K562 (cell line): ENCODE measurements at regions not wholly inside any gene's neighbourhood (a gene's known extent, or its start where the extent isn't known, plus 50 kb on each side); places are given as distances from the start of the nearest gene placed in this dataset.

Experiments used
- ATAC-seq: fragments of 200-7000 bp; cut with Tn5 transposase; 3 replicates; pipeline ENCODE4 v1.9.1; 2020; ENCODE audit warnings: moderate library complexity
- BruUV-seq: library from RNA; stranded (reverse); fragments of 400-500 nt; replicated peaks from 2 replicates; lab custom pipeline; 2021; lab: Mats Ljungman, UMichigan
- CTCF ChIA-PET: fragments of 300-600 bp; formaldehyde crosslinking; extraction: SDS; loops from one replicate; lab custom pipeline; 2021; ENCODE audit warnings: low intra/inter-chr PET ratio; lab: Yijun Ruan, JAX
- POLR2A ChIA-PET: fragments of 300-600, 350-650 bp; sonication (Branson Sonifier 250); formaldehyde crosslinking; extraction: SDS; loops from one replicate; lab custom pipeline; 2021; ENCODE audit warnings: antibody characterized with exemption, inconsistent platforms; lab: Yijun Ruan, JAX
- DNase-seq, 4 experiments: peaks; one replicate each; pipeline versions ENCODE4 v3.0.0 to v3.0.0-alpha.2; 2011 to 2018; ENCODE audit warnings: low spot score in 3 of 4, mixed read lengths in 3 of 4; ENCODE audit errors: extremely low read depth in 1 of 4
- FAIRE-seq: peaks from 2 replicates; lab custom pipeline; 2011; peaks lifted over from hg19 to GRCh38; lab: Jason Lieb, UNC
- H2AFZ ChIP-seq: 2 replicates; pipeline ENCODE4 v1.6.0; 2011; ENCODE audit warnings: low read depth, low read length, control low read depth, inconsistent platforms
- H3K27ac ChIP-seq: fragments of 200-600 bp; 3 replicates; pipeline ENCODE4 v1.8.0; 2011; ENCODE audit warnings: low read depth, mild to moderate bottlenecking, control low read depth, inconsistent platforms, low read length, moderate library complexity, mixed read lengths; ENCODE audit errors: extremely low read depth
- H3K27me3 ChIP-seq, 2 experiments: fragments of 300-600 bp in 1 of 2; 2 replicates in 1 of 2; 3 replicates in 1 of 2; pipeline versions ENCODE4 v1.6.0 to v1.8.0; 2011; ENCODE audit warnings: inconsistent platforms in 2 of 2, low read length in 2 of 2, mild to moderate bottlenecking in 1 of 2, mixed read lengths in 1 of 2, moderate library complexity in 1 of 2; ENCODE audit not compliant: control insufficient read depth in 2 of 2, insufficient read depth in 2 of 2
- H3K36me3 ChIP-seq: fragments of 300-600 bp; 3 replicates; pipeline ENCODE4 v1.8.0; 2011; ENCODE audit warnings: mild to moderate bottlenecking, low read length, inconsistent platforms; ENCODE audit not compliant: control insufficient read depth, insufficient read depth
- H3K4me1 ChIP-seq, 2 experiments: fragments of 200-600 bp in 1 of 2; replicated peaks in 1 of 2; 2 replicates in 1 of 2; 3 replicates in 1 of 2; pipeline versions ENCODE4 v1.5.1 to v1.8.0; 2011; ENCODE audit warnings: inconsistent platforms in 2 of 2, low read length in 2 of 2, mild to moderate bottlenecking in 1 of 2, mixed read lengths in 1 of 2, moderate library complexity in 1 of 2; ENCODE audit not compliant: control insufficient read depth in 2 of 2, insufficient read depth in 2 of 2
- H3K4me2 ChIP-seq: 2 replicates; pipeline ENCODE4 v1.6.1; 2011; ENCODE audit warnings: low read length, control low read depth, inconsistent platforms, mixed read lengths; ENCODE audit not compliant: insufficient read depth
- H3K4me3 ChIP-seq: fragments of 200-600 bp; sonication (generic), shearing (Covaris generic); 2 replicates; pipeline ENCODE4 v1.5.1; 2016; ENCODE audit warnings: control low read depth, inconsistent platforms
- H3K79me2 ChIP-seq: fragments of 200-600 bp; 3 replicates; pipeline ENCODE4 v1.8.0; 2011; ENCODE audit warnings: low read length, inconsistent platforms; ENCODE audit not compliant: control insufficient read depth, insufficient read depth
- H3K9ac ChIP-seq, 2 experiments: 2 replicates each; pipeline versions ENCODE4 v1.6.0 to v1.6.1; 2011; ENCODE audit warnings: low read depth in 2 of 2, low read length in 2 of 2, control low read depth in 1 of 2, inconsistent platforms in 1 of 2, mild to moderate bottlenecking in 1 of 2, mixed read lengths in 1 of 2; ENCODE audit not compliant: insufficient read depth in 1 of 2
- H3K9me1 ChIP-seq: one replicate; pipeline ENCODE4 v1.6.0; 2011; ENCODE audit warnings: inconsistent platforms, mild to moderate bottlenecking, low read length, moderate library complexity; ENCODE audit not compliant: control insufficient read depth, insufficient read depth
- H3K9me3 ChIP-seq: replicated peaks from 2 replicates; pipeline ENCODE4 v1.5.1; 2011; ENCODE audit warnings: low read depth, low read length, inconsistent platforms; ENCODE audit not compliant: control insufficient read depth, insufficient read depth
- H4K20me1 ChIP-seq: replicated peaks from 2 replicates; pipeline ENCODE4 v1.6.1; 2011; ENCODE audit warnings: low read length, inconsistent platforms, mixed read lengths; ENCODE audit not compliant: control insufficient read depth, insufficient read depth
- BRCA1 ChIP-seq, 2 experiments: fragments of 450-650 bp in 1 of 2; sonication (generic) in 1 of 2; formaldehyde crosslinking in 1 of 2; IDR thresholded peaks; 2 replicates each; pipeline versions ENCODE4 v1.5.0 to v1.6.1; 2017 to 2020; ENCODE audit warnings: mild to moderate bottlenecking in 1 of 2, missing genetic modification reagents in 1 of 2
- CREB5 ChIP-seq: fragments of 250-450 bp; sonication (Bioruptor Pico); IDR thresholded peaks from 2 replicates; pipeline ENCODE4 v1.5.0; 2020; ENCODE audit warnings: mild to moderate bottlenecking
- GATAD2B ChIP-seq: fragments of 450-650 bp; IDR thresholded peaks from 2 replicates; pipeline ENCODE4 v1.6.1; 2017; ENCODE audit warnings: mild to moderate bottlenecking, borderline replicate concordance
- MEIS2 ChIP-seq: fragments of 450-650 bp; IDR thresholded peaks from 2 replicates; pipeline ENCODE4 v1.6.1; 2014; ENCODE audit warnings: mild to moderate bottlenecking; ENCODE audit not compliant: partially characterized antibody
- PYGO2 ChIP-seq: fragments of 450-650 bp; IDR thresholded peaks from 2 replicates; pipeline ENCODE4 v1.6.1; 2016; ENCODE audit warnings: mild to moderate bottlenecking, missing genetic modification characterization, moderate library complexity, missing compliant biosample characterization
- RBM17 ChIP-seq: fragments of 200-400 bp; formaldehyde crosslinking; IDR thresholded peaks from 2 replicates; pipeline ENCODE4 v1.6.1; 2017; ENCODE audit warnings: low read depth, mild to moderate bottlenecking, low read length, borderline replicate concordance
- SRF ChIP-seq, 2 experiments: fragments of 250-450, 450-650 bp in 1 of 2; sonication (Bioruptor Pico) in 1 of 2; sonication (generic) in 1 of 2; formaldehyde crosslinking; IDR thresholded peaks; 2 replicates each; pipeline versions ENCODE4 v1.5.0 to v1.5.1; 2020 to 2022; ENCODE audit warnings: mild to moderate bottlenecking in 1 of 2, missing genetic modification reagents in 1 of 2
- ZBED1 ChIP-seq: IDR thresholded peaks from 2 replicates; pipeline ENCODE4 v1.6.1; 2014
- ZBTB33 ChIP-seq: sonication (generic); formaldehyde crosslinking; IDR thresholded peaks from 2 replicates; pipeline ENCODE4 v1.8.1; 2023; ENCODE audit warnings: mild to moderate bottlenecking, missing genetic modification reagents
- ZNF124 ChIP-seq: sonication (generic); formaldehyde crosslinking; IDR thresholded peaks from 2 replicates; pipeline ENCODE4 v1.8.1; 2022; ENCODE audit warnings: missing genetic modification reagents
- ZNF740 ChIP-seq, 3 experiments: fragments of 200-800 bp in 1 of 3; sonication (Bioruptor generic) in 1 of 3; sonication (generic) in 1 of 3; formaldehyde crosslinking in 1 of 3; IDR thresholded peaks; 2 replicates each; pipeline versions ENCODE4 v1.6.1 to v1.8.0; 2016 to 2022; ENCODE audit warnings: mild to moderate bottlenecking in 2 of 3, missing compliant biosample characterization in 2 of 3, missing genetic modification characterization in 2 of 3, missing genetic modification reagents in 1 of 3
- WGBS: fragments of 100-300 bp; shearing (Covaris generic); methylation state at CpG from one replicate; pipeline ENCODE4 v1.1.6; 2016; ENCODE audit warnings: low coverage, mixed read lengths; ENCODE audit not compliant: insufficient coverage; ENCODE audit errors: missing lambda C conversion rate; 5-methylcytosine and 5-hydroxymethylcytosine counted together
- in situ Hi-C: fragments of 300-500 bp; cut with MboI; formaldehyde crosslinking; loops from 4 replicates; pipeline ENCODE4 v1.15.0; 2018; ENCODE audit warnings: inconsistent platforms, mixed read lengths
- intact Hi-C: fragments of 100-400 bp; cut with micrococcal nuclease; formaldehyde crosslinking; loops from 2 replicates; pipeline ENCODE4 v1.14.2; 2022

GRCh38 chr10:10279906-10280305 is 737.8 kb upstream of the CELF2 start:
- no peak overlapping the region for H3K4me2 ChIP-seq
- in situ Hi-C loops = no loop called here
- TF ChIP-seq GATAD2B (no peak), CREB5 (CRISPR knock-in tag) (no peak), ZBTB33 (CRISPR knock-in tag) (no peak), ZBED1 (no peak), ZNF124 (no peak), ZNF740 (CRISPR knock-in tag; IDR thresholded peaks at IDR 0.05) (no peak), ZNF740 (tag; IDR thresholded peaks at IDR 0.05) (no peak), PYGO2 (no peak), RBM17 (no peak), BRCA1 (IDR thresholded peaks at IDR 0.05) (no peak), BRCA1 (CRISPR knock-in tag; IDR thresholded peaks at IDR 0.05) (no peak), SRF (CRISPR knock-in tag; IDR thresholded peaks at IDR 0.05) (no peak), MEIS2 (no peak)
- TF ChIP-seq, all 486 proteins: peak for 0
- H3K9me3 ChIP-seq = no peaks in the 10 kb centered on the region
- no peak for ATAC-seq
- no peak for DNase-seq
- H3K4me3 ChIP-seq = no peak overlapping the region
- ChIA-PET POLR2A (interaction anchor here (0.7 kb wide), 1 partner anchor 15 kb away, joined by 4 read pairs; no protein-coding TSS in a partner anchor), CTCF (no interaction called here)
- no peak overlapping the region for H2AFZ ChIP-seq
- WGBS = 1% methylated on average over 4 of the region's 4 CpGs
- no peaks in the 10 kb centered on the region for H3K4me1 ChIP-seq
- no TSS peak for BruUV-seq
- no peaks in the 10 kb centered on the region for H3K27me3 ChIP-seq
- H3K9me1 ChIP-seq = no peaks in the 10 kb centered on the region
- no peak overlapping the region for H3K27ac ChIP-seq
- no peak overlapping the region for H3K9ac ChIP-seq
- H3K79me2 ChIP-seq = no peaks in the 10 kb centered on the region
- H4K20me1 ChIP-seq = no peaks in the 10 kb centered on the region
- H3K36me3 ChIP-seq = no peaks in the 10 kb centered on the region
- FAIRE-seq = no peak
- intact Hi-C loops = no loop called here
